HG03064 (cell line): ENCODE measurements at regions not wholly inside any gene's neighbourhood (a gene's known extent, or its start where the extent isn't known, plus 50 kb on each side); places are given as distances from the start of the nearest gene placed in this dataset.

Experiments
- ATAC-seq: cut with Tn5 transposase; IDR thresholded peaks from one replicate; pipeline ENCODE4 v1.9.1; 2021; ENCODE audit warnings: low read depth; ENCODE audit not compliant: unreplicated experiment

DNA sequence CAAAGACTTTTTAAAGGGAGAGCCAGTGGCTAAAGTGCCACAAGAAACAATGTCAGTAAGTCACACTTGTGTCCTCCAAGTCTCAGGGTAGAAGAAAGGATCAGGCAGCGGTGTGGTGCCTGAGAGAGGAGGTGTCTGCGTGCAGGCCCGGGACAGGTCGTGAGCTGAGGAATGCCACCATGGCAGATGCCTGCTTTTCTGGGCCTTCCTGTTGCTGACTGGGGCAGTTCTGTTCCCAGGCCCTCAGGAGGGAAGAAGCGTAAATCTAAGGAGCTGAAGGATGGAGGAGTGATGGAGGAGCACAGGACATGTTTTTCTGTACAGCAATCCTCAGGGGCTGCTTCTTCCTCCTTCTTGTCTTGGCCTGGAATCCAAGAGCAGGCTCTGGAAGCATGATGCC, 165.8 kb downstream of the ZBTB18 start:
- ATAC-seq: no peak

- no peak for ATAC-seq
These were observed 166.6 kb downstream of the ZBTB18 start for GRCh38 chr1:244217711-244218110.

- ATAC-seq: no peak
These were observed 167.1 kb downstream of the ZBTB18 start for GRCh38 chr1:244218220-244218619.

DNA sequence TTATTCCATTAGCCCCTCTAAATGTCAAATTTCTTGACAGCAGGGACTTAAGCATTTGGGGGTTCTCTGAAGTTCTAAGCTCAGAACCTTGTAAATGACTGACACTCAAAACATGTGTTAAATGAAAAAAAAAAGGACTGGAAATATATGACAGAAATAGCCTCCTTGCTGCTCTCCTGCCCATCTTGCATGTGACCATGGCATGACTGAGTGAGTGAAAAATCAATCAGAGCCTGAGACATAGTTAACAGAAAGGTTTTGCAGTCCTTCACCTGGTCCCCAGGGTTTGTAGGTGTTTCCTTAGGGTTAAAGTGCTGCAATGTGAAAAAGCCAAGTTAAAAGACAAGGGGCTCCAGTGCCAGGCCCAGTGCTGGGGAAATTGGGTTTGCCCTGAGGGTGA, 168.1 kb downstream of the ZBTB18 start:
- no peak for ATAC-seq

GRCh38 chr1:244219802-244220201, 168.7 kb downstream of the ZBTB18 start:
- ATAC-seq: no peak

GRCh38 chr1:244220410-244220809, 169.3 kb downstream of the ZBTB18 start:
- ATAC-seq: no peak

DNA sequence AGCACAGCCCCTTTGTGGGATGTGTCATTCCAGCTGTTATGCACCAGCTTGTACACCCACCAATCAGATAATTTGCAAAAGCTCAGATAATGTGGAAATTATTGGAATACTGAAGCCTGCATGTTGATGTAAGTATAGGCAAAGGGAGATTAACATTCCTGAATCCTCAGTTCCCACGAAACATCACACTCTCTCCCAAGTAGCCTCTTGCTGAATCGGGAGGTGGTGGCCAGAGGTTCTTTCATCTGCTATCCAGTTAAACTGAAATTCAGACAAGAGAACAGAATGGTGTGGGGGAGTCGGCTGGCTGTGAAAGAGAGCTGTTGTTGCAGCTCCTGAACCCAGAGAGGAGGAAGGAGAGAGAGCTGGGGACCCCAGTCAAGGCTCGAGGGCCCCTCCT, 170.9 kb downstream of the ZBTB18 start:
- no peak for ATAC-seq

- no peak for ATAC-seq
These were observed 173.7 kb downstream of the ZBTB18 start for GRCh38 chr1:244224487-244225430.

- no peak for ATAC-seq
These were observed 175.4 kb downstream of the ZBTB18 start for GRCh38 chr1:244226435-244226834.

DNA sequence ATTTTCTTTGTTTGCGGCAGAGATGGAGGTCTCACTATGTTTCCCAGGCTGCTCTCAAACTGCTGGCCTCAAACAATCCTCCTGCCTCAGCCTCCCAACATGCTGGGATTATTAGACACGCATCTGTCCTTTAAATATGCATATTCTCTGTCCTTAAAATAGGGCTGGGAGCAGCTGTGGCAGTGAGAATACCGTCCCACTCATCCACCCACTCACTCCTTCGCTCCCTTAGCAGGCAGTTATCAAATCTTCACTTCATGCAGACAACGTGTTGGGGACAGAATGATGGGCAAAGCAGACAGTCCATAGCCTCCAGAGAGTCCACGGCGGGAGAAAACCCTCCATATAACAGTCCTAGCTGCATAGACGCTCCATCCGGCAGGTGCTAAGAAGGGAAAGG, 179.4 kb downstream of the ZBTB18 start:
- ATAC-seq: no peak

DNA sequence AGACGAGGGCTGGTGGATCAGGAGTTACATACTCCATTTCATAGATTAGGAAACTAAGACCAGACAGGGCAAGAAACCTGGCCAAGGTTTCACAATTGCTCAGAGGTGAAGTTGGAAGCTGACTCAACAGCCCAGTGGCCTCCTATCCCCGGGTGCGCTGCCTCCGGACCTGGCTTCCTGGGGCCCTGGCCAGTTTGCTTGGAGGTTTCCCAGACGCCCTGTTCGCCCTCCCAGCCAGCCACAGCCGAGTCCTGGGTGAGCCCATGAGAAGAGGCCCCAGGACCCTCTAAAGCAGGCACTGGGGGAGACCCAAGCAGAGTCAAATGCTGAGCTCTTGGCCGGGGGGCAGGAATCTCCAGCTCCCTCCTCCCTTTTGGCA, 180.1 kb downstream of the ZBTB18 start:
- ATAC-seq: no peak

DNA sequence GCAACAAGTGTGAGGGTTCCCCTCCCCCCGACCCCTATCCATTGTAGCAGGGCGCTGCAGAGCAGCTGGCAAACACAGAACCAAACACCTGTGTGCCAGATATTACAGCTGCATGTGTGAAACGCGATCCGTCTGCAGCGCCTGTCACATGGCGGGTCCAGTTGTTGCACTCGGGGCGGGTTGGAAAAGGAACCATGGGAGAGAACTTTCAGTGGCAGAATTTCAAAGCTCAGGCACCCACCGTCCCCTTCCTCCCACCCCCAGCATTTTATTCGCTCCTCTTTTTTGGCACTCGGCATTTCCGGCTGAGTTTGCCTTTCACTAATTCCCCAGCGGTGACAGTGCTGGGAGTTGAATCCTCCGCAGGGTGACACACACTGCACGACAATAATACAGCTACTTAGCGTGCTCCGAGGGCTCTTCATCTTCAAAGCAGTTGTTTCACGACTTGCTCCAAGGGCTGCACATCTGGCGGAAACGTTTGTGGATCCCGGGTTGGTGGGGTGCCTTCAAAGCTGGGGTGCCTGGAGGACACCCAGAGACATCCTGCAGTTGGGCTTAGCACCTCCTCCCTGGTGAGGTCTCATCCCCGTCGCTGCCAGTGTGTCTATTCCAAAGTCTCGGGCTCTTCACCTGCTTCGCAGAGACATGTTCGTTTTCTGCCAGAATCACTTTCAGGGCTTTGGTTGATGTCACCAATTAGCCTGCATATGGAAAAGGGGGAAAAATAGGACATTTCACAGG, 180.7 kb downstream of the ZBTB18 start:
- no peak for ATAC-seq

GRCh38 chr1:244234009-244234643, 183.0 kb downstream of the ZBTB18 start:
- no peak for ATAC-seq

DNA sequence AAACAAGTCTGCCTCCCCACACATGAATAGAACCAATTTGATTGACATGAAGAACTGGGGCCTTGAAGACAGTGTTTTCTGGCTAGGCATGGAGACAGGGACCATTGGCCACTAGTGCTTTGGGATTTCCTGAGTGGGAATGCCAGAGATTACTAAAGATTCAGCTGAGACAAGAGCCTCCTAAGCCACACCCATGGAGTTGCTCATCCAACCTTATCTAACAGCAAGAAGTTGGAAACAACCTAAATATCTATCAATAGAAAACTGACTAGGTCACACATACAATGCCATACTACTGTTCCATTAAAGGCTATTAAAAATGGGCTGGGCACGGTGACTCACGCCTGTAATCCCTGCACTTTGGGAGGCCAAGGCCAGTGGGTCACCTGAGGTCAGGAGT, 184.1 kb downstream of the ZBTB18 start:
- ATAC-seq: no peak

- ATAC-seq: no peak
These were observed 185.0 kb downstream of the ZBTB18 start for GRCh38 chr1:244236101-244236500.

- no peak for ATAC-seq
These were observed 185.6 kb downstream of the ZBTB18 start for GRCh38 chr1:244236721-244237120.

GRCh38 chr1:244237445-244237844, 186.4 kb downstream of the ZBTB18 start:
- no peak for ATAC-seq

- peak; percentile 65 for ATAC-seq
These were observed 188.2 kb downstream of the ZBTB18 start for GRCh38 chr1:244239261-244239770.

DNA sequence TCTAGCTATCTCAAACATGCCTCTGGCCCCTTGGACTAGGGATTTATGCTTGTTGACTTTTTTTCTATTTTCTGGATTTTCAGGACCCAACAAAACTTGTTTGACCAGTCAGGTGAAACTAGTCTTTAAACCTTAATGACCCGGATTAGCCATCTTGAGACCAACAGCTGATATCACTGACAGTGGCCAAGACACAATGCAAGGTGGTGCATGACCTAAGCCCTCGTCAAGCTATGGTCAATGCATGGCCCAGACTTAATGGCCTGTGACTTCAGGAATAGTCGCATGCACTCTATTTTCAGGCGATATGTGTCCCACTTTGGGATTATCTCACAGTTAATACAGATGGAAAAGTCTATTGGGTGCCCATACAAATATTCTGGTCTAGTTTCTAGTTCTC, 190.4 kb downstream of the ZBTB18 start:
- no peak for ATAC-seq

GRCh38 chr1:244242446-244242845, 191.4 kb downstream of the ZBTB18 start:
- no peak for ATAC-seq

GRCh38 chr1:244246334-244246733, 195.3 kb downstream of the ZBTB18 start:
- ATAC-seq: no peak
